ENCODE measurements at regions not wholly inside any gene's neighbourhood (a gene's known extent, or its start where the extent isn't known, plus 50 kb on each side); places are given as distances from the start of the nearest gene placed in this dataset.
"Not testable (repeated sequence)": the region's sequence is repeated elsewhere in the genome, so short reads cannot be mapped to it uniquely, and the experiment has no call there.

- DNase-seq: no peak
Measured at GRCh38 chrX:39484159-39485068, 613.3 kb downstream of the BCOR start.

- no peak for DNase-seq
Measured at GRCh38 chrX:39487166-39487968, 610.4 kb downstream of the BCOR start.

- DNase-seq: no peak
Measured at GRCh38 chrX:39487969-39488330, 609.8 kb downstream of the BCOR start.

- DNase-seq: no peak
Measured at GRCh38 chrX:39491548-39492297, 606.0 kb downstream of the BCOR start.

- DNase-seq: no peak
Measured at GRCh38 chrX:39492497-39493162, 605.1 kb downstream of the BCOR start.

- no peak for DNase-seq
Measured at GRCh38 chrX:39493168-39493567, 604.6 kb downstream of the BCOR start.

GRCh38 chrX:39497117-39497516 lies 600.6 kb downstream of the BCOR start:
- DNase-seq: not testable (repeated sequence)

- peak in 1 of 2 experiments; percentile 3 for DNase-seq
Measured at GRCh38 chrX:39497702-39498265, 600.0 kb downstream of the BCOR start.

- no peak for DNase-seq
Measured at GRCh38 chrX:39499996-39500395, 597.8 kb downstream of the BCOR start.

- DNase-seq: no peak
Measured at GRCh38 chrX:39501822-39502221, 595.9 kb downstream of the BCOR start.

GRCh38 chrX:39502486-39502885 lies 595.3 kb downstream of the BCOR start:
- no peak for DNase-seq

- DNase-seq: no peak
Measured at GRCh38 chrX:39504227-39504626, 593.5 kb downstream of the BCOR start.

- DNase-seq: no peak
Measured at GRCh38 chrX:39504850-39505259, 592.9 kb downstream of the BCOR start.

GRCh38 chrX:39506131-39506530 lies 591.6 kb downstream of the BCOR start:
- DNase-seq: no peak

- DNase-seq: no peak
Measured at GRCh38 chrX:39507034-39507433, 590.7 kb downstream of the BCOR start.

GRCh38 chrX:39507617-39508299 lies 590.0 kb downstream of the BCOR start:
- DNase-seq: no peak

GRCh38 chrX:39508300-39508692 lies 589.5 kb downstream of the BCOR start:
- no peak for DNase-seq

- DNase-seq: no peak
Measured at GRCh38 chrX:39509157-39509556, 588.6 kb downstream of the BCOR start.

GRCh38 chrX:39513836-39514235 lies 583.9 kb downstream of the BCOR start:
- DNase-seq: no peak

GRCh38 chrX:39514801-39515200 lies 583.0 kb downstream of the BCOR start:
- DNase-seq: no peak

GRCh38 chrX:39516427-39516841 lies 581.3 kb downstream of the BCOR start:
- DNase-seq: no peak

All from SHP77 (cell line).